Pancreas (tissue), 10 donors: ENCODE measurements at regions not wholly inside any gene's neighbourhood (a gene's known extent, or its start where the extent isn't known, plus 50 kb on each side); places are given as distances from the start of the nearest gene placed in this dataset.

Experiments used
- ATAC-seq, 4 donors: fragments of 200-7000 bp; cut with Tn5 transposase; one replicate each; pipeline versions ENCODE4 v1.8.0 to v1.9.1; 2020; ENCODE audit warnings: mild to moderate bottlenecking in 4 of 4, moderate library complexity in 4 of 4
- DNase-seq, 6 donors: peaks; one replicate each; pipeline ENCODE4 v3.0.0-alpha.2; 2020
- FAIRE-seq: peaks from 2 replicates; lab custom pipeline; 2012; peaks lifted over from hg19 to GRCh38; lab: Jason Lieb, UNC
- H3K27ac ChIP-seq, 4 donors: fragments of 200-600 bp; sonication (generic); 1 replicate in 3 of 4; 2 replicates in 1 of 4; pipeline versions ENCODE4 v1.5.0 to v1.8.0; 2020
- H3K27me3 ChIP-seq, 4 donors: fragments of 200-600 bp; one replicate each; pipeline ENCODE4 v1.8.0; 2021
- H3K36me3 ChIP-seq, 3 donors: fragments of 200-600 bp; sonication (generic) in 1 of 3; one replicate each; pipeline versions ENCODE4 v1.5.0 to v1.8.0; 2020 to 2021
- H3K4me1 ChIP-seq, 3 donors: fragments of 200-600 bp; one replicate each; pipeline ENCODE4 v1.8.0; 2021
- H3K4me3 ChIP-seq, 4 donors: fragments of 200-600 bp; sonication (generic) in 2 of 4; one replicate each; pipeline versions ENCODE4 v1.5.0 to v1.8.0; 2020 to 2021
- H3K9me3 ChIP-seq, 4 donors: fragments of 200-600 bp; one replicate each; pipeline ENCODE4 v1.8.0; 2021
- CTCF ChIP-seq, 4 donors: fragments of 200-600 bp; sonication (generic) in 3 of 4; IDR thresholded peaks; one replicate each; pipeline versions ENCODE4 v1.5.0 to v1.8.0; 2021; ENCODE audit warnings: antibody characterized with exemption in 4 of 4
- WGBS, 2 donors: extraction: QIAGEN DNeasy Blood & Tissue Kit; methylation state at CpG; one replicate each; pipeline ENCODE4 v1.1.7; 2013; 5-methylcytosine and 5-hydroxymethylcytosine counted together
- intact Hi-C, 3 donors: fragments of 100-400 bp; cut with DNase I; formaldehyde crosslinking; loops; one replicate each; pipeline versions ENCODE4 v1.11.1 to v1.14.2; 2022
- donor health status: healthy with polysubstance abuse.
- donor health status: DM: no; HTN: no; CAD: no; lungs with moderate emphysema.
- donor health status: DM: no; HTN: no; CAD: no.
- donor health status: control.
- donor health status: control.
- donor health status: Bipolar disorder and iron deficiency.
- donor health status: DM: yes; HTN: yes; CAD: no.
- donor health status: DM: no; HTN: no; CAD: no.
- donor health status: DM: no; HTN: no; CAD: no.
- donor health status: DM: yes; HTN: yes; CAD: no.

GRCh38 chr20:11795071-11795615 lies 122.5 kb upstream of the BTBD3 start:
- Histone ChIP-seq H3K9me3 (no peaks in the 10 kb centered on the region), H3K4me3 (no peak overlapping the region), H3K4me1 (no peaks in the 10 kb centered on the region), H3K27ac (no peak overlapping the region), H3K27me3 (no peaks in the 10 kb centered on the region), H3K36me3 (no peaks in the 10 kb centered on the region)
- FAIRE-seq (no peak), DNase-seq (no peak), ATAC-seq (no peak)
- intact Hi-C loops = no loop called here
- TF ChIP-seq CTCF (IDR thresholded peaks at IDR 0.05) = no peak
- WGBS, 2 donors = 78 to 83% methylated on average over 8 of the region's 8 CpGs

GRCh38 chr20:11796026-11796425 lies 121.7 kb upstream of the BTBD3 start:
- Histone ChIP-seq H3K27ac (no peak overlapping the region), H3K27me3 (no peaks in the 10 kb centered on the region), H3K4me1 (no peaks in the 10 kb centered on the region), H3K4me3 (no peak overlapping the region), H3K9me3 (no peaks in the 10 kb centered on the region), H3K36me3 (no peaks in the 10 kb centered on the region)
- no peak for FAIRE-seq
- intact Hi-C loops = no loop called here
- no peak for TF ChIP-seq CTCF (IDR thresholded peaks at IDR 0.05)
- no peak for DNase-seq
- ATAC-seq = no peak
- 67 to 74% methylated on average over 4 of the region's 4 CpGs for WGBS, 2 donors

GRCh38 chr20:11797156-11797555 lies 120.5 kb upstream of the BTBD3 start:
- ATAC-seq (no peak), FAIRE-seq (no peak)
- intact Hi-C loops = no loop called here

GRCh38 chr20:11799281-11799684 lies 118.4 kb upstream of the BTBD3 start:
- no peak for FAIRE-seq
- no peaks in the 10 kb centered on the region for H3K27me3 ChIP-seq
- no peak for DNase-seq
- intact Hi-C loops = no loop called here
- WGBS, 2 donors = 60 to 64% methylated on average over 2 of the region's 2 CpGs
- no peaks in the 10 kb centered on the region for H3K4me1 ChIP-seq
- peak in 1 of 4 donors; percentile 29 for ATAC-seq
- no peak for TF ChIP-seq CTCF (IDR thresholded peaks at IDR 0.05)
- H3K27ac ChIP-seq = no peak overlapping the region
- H3K9me3 ChIP-seq = no peaks in the 10 kb centered on the region
- H3K4me3 ChIP-seq = no peak overlapping the region
- H3K36me3 ChIP-seq = no peaks in the 10 kb centered on the region

More at GRCh38 chr20:11797156-11797555, 120.5 kb upstream of the BTBD3 start:
- H3K27me3 ChIP-seq = no peaks in the 10 kb centered on the region
- no peak overlapping the region for H3K4me3 ChIP-seq
- H3K27ac ChIP-seq = no peak overlapping the region
- no peak for DNase-seq
- H3K36me3 ChIP-seq = no peaks in the 10 kb centered on the region
- no peaks in the 10 kb centered on the region for H3K9me3 ChIP-seq
- TF ChIP-seq CTCF (IDR thresholded peaks at IDR 0.05) = no peak
- H3K4me1 ChIP-seq = no peaks in the 10 kb centered on the region
